ENCODE measurements at regions not wholly inside any gene's neighbourhood (a gene's known extent, or its start where the extent isn't known, plus 50 kb on each side); places are given as distances from the start of the nearest gene placed in this dataset.
A peak's percentile ranks its signal among the peaks of the same experiment; 100 is the strongest.

DNA sequence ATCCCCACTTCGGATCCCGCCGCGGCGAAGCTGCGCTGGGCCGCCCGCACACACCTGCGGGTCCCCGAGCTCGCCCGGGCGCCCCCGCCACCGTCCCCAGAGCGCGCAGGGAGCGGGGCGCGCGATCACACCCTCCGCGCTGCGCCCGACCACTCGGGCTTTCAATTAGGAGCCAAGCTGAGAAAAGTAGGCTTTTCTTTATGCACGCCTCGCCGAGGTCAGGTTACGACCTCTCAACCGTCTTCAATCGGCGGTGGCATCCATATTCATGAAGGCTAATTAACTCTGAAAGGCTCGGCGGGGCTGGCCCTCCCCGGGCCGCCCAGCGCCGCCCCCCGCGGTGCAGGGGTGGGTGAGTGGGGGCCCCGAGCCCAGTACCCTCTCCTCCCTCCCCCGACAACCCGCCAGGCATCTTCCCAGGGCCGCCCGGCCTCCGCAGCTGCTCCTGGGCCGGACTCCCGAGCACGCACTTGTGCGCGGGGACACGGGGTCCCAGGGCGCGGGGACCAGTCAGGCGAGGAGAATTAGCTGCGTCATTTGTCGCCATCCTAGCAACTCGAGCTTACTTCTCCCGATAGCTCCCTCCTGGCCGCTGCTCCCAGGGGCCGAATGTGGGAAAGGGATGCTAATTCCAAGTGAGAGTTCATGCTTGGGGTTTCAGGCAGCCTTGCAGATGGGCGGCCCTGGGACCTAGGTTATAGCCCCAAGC lies 155.5 kb upstream of the LYZL2 start:
- TF ChIP-seq, protein P1, sequence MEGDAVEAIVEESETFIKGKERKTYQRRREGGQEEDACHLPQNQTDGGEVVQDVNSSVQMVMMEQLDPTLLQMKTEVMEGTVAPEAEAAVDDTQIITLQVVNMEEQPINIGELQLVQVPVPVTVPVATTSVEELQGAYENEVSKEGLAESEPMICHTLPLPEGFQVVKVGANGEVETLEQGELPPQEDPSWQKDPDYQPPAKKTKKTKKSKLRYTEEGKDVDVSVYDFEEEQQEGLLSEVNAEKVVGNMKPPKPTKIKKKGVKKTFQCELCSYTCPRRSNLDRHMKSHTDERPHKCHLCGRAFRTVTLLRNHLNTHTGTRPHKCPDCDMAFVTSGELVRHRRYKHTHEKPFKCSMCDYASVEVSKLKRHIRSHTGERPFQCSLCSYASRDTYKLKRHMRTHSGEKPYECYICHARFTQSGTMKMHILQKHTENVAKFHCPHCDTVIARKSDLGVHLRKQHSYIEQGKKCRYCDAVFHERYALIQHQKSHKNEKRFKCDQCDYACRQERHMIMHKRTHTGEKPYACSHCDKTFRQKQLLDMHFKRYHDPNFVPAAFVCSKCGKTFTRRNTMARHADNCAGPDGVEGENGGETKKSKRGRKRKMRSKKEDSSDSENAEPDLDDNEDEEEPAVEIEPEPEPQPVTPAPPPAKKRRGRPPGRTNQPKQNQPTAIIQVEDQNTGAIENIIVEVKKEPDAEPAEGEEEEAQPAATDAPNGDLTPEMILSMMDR (conservative IDR thresholded peaks at IDR 0.05; ENCODE audit: low read depth, low read length) = no peak
- peak; percentile 79 for DNase-seq (ENCODE audit: low read depth)
- H3K4me3 ChIP-seq (ENCODE audit: low read depth, low read length) = peak overlapping the region; percentile 66

DNA sequence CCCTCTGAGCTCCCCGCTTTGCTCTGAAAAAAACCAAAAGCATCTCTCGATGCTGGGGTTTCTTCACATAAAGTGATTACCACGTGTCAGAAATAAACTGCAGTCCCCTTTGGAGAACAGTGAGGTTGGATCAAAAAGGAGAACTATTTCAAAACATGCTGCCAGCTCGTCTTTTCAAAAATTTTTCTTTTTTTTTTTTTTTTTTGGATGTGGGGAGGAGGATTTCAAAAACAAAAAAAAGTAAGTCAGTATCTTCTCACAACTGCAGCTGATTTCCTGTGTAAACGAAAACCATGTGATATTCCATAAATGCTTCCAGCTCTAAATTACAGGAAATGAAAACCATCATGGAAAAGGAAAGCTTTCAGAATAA lies 155.0 kb upstream of the LYZL2 start:
- TF ChIP-seq, protein P1 (conservative IDR thresholded peaks at IDR 0.05; ENCODE audit: low read depth, low read length) = no peak
- DNase-seq (ENCODE audit: low read depth) = peak; percentile 63
- H3K4me3 ChIP-seq (ENCODE audit: low read depth, low read length) = peak overlapping the region; percentile 66

DNA sequence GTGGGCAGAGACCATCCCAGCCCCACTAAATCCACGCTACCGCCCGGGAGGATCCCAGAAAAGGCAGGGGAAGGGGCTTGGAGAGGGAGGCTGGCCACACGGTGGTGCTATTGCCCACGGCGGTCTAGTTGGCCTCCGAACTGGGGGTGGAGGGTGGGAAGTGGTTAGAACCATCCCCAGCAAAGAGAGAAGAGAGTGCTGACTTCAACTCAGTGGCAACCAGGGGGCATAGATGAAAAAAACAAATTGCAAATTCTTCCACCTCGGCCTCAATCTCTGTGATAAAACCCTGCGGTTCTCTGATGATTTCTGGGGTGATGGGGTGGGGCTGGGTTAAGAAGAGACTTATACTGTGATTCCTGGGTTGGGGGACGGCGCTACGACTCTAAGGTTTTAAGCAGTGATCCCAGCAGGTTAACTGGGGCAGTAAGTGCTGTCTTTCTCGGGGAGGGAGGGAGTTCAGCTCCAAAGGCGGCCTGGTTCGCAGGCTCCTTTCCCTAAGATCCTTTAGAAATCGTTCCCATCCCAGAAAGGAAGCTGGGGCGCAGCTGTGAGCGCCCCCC lies 154.5 kb upstream of the LYZL2 start:
- DNase-seq (ENCODE audit: low read depth) = peak; percentile 94
- peak overlapping the region; percentile 66 for H3K4me3 ChIP-seq (ENCODE audit: low read depth, low read length)
- TF ChIP-seq, protein P1 (conservative IDR thresholded peaks at IDR 0.05; ENCODE audit: low read depth, low read length) = peak; percentile 96

DNA sequence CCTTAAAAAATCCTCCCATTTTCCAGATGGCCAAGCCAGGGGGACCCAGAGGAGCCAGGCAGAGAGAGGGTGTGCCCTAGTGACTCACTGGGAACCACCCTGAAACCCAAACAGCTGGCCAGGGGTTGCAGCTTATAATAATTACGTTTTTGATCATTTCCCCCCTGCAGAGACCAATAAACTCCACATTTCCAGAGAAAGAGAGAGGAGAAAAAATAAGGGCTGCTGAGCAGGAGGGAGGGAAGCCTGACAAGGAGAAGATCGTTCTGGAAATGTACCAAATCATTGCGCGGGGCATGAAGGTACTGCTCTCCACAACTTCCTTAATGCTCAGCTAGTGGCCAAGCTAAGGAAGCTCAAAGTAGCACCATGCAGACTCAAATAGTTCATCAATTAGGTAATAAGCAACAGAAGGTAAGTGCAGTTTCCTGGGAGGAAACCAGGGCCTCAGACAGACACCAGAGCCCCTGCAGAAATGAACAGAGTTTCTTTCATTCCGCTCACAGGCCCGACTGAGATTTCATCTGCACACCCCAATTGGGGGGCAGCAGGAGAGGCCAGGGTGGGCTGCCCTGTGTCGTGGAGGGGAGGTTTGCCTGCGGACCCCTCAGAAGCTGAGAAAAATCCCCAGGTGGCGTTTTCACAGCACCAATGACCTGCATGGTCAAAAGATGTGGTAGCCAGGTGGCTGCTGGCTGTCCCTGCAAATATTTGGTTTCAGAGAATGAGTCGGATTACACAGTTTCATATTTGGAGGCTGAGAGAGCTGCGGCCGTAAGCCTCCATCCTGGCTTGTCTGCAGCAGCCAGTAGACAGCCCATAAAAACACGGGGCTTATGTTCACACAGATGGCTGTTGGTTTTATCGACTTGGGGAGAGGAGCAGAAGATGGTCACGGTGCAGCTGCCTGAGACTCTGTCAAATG lies 153.2 kb upstream of the LYZL2 start:
- peak; percentile 68 for DNase-seq (ENCODE audit: low read depth)
- TF ChIP-seq, protein P1 (conservative IDR thresholded peaks at IDR 0.05; ENCODE audit: low read depth, low read length) = no peak
- H3K4me3 ChIP-seq (ENCODE audit: low read depth, low read length) = no peak overlapping the region

DNA sequence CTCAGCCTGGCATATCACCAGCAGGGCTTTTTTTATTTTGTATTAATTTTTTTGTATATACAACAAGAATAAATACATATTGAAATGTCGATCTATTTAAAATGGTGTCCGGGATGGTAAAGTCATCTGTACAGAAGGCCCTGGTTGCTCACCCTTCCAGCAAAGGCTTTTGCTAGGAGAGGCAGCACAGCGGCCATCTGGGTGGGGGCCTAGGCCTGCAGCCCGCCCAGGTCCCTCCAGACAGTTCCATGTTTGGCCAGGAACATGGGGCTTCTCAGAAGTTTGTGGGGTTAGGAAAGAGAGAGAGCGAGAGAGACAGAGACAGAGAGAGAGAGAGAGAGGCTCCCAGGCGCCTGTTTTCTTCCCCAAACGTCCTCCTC lies 152.6 kb upstream of the LYZL2 start:
- DNase-seq (ENCODE audit: low read depth) = no peak
- H3K4me3 ChIP-seq (ENCODE audit: low read depth, low read length) = no peak overlapping the region
- TF ChIP-seq, protein P1 (conservative IDR thresholded peaks at IDR 0.05; ENCODE audit: low read depth, low read length) = no peak

DNA sequence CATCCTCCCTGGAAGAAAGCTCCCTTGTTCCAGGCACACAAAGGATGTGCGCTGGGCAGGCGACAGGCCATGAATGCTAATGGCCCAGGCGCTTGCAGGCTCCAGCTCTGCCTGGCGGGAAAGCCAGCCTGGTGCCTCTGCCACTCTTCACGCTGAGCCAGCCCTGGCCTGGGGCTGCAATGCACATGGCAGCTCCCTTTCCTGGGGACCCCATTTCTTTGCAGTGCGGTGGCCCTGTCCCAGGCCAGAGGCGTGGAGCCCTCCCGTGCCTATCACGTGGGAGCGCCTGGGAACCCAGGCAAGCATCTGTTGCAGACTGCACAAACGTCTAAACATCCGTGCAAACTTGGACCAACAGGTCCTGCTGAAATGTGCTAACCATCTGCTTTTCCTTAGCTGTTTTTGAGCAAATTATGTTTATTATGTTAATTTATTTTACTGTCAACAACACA lies 152.1 kb upstream of the LYZL2 start:
- DNase-seq (ENCODE audit: low read depth) = no peak
- H3K4me3 ChIP-seq (ENCODE audit: low read depth, low read length) = no peak overlapping the region
- TF ChIP-seq, protein P1 (conservative IDR thresholded peaks at IDR 0.05; ENCODE audit: low read depth, low read length) = no peak

All from choroid plexus epithelial cell (primary cell).